ENCODE measurements at regions not wholly inside any gene's neighbourhood (a gene's known extent, or its start where the extent isn't known, plus 50 kb on each side); places are given as distances from the start of the nearest gene placed in this dataset.

DNA sequence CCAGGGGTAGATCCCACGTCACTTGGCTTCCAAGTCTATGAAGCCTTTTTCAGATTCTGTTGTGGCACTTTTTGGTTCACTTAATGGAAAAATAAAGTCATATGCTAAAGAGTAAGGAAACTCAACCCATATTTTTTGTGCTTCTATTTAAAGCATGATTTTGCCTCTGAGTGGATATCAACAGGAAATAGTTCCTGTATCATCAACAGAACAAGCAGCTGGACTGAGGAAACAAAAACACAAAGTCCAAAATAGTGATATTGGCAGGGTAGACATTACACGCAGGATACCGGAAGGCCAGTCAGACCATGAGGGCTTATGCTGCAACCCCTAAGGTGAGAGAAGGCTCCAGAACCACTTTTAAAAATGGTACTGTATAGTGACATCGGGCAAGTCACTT, 248.3 kb upstream of the ANO5 start:
- WGBS, 2 donors (ENCODE audit: low coverage in 1 of 2), result 63 to 71% methylated on average over 2 to 4 of the region's 4 CpGs
- Histone ChIP-seq H3K27ac (no peak overlapping the region), H3K36me3 (no peaks in the 10 kb centered on the region), H3K27me3 (no peaks in the 10 kb centered on the region), H3K4me1 (no peaks in the 10 kb centered on the region), H3K9me3 (no peaks in the 10 kb centered on the region), H3K4me3 (no peak overlapping the region)
- TF ChIP-seq, protein P1, sequence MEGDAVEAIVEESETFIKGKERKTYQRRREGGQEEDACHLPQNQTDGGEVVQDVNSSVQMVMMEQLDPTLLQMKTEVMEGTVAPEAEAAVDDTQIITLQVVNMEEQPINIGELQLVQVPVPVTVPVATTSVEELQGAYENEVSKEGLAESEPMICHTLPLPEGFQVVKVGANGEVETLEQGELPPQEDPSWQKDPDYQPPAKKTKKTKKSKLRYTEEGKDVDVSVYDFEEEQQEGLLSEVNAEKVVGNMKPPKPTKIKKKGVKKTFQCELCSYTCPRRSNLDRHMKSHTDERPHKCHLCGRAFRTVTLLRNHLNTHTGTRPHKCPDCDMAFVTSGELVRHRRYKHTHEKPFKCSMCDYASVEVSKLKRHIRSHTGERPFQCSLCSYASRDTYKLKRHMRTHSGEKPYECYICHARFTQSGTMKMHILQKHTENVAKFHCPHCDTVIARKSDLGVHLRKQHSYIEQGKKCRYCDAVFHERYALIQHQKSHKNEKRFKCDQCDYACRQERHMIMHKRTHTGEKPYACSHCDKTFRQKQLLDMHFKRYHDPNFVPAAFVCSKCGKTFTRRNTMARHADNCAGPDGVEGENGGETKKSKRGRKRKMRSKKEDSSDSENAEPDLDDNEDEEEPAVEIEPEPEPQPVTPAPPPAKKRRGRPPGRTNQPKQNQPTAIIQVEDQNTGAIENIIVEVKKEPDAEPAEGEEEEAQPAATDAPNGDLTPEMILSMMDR (IDR thresholded peaks at IDR 0.05), result no peak
- TF ChIP-seq EP300 (IDR thresholded peaks at IDR 0.05) (no peak), POLR2AphosphoS5 (IDR thresholded peaks at IDR 0.05) (no peak), POLR2A (IDR thresholded peaks at IDR 0.05) (no peak)
- no peak for ATAC-seq

DNA sequence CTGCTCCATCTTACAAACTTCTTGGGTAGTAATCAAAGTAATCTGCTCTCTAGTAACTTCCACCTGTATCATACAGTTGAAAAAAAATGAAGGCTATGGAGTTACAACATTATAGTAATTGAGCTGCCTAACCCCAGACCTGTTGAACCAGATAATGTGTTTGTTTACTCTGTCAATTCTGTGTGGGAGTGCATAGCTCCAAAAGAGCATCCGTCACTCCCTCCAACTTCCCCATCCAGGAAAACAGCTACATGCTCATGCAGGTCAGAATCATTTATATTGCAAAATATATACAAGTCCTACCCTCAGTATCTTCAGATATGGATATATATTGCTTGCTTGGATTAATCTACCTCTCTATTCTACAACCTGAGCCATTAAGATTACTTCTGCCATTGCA, 244.0 kb upstream of the ANO5 start:
- no peak overlapping the region for H3K4me3 ChIP-seq
- no peak overlapping the region for H3K27ac ChIP-seq
- 93% methylated on average over 1 of the region's 1 CpG; no CpG with 5 or more reads in 1 of the 2 donors for WGBS, 2 donors (ENCODE audit: low coverage in 1 of 2)
- no peaks in the 10 kb centered on the region for H3K36me3 ChIP-seq
- no peaks in the 10 kb centered on the region for H3K27me3 ChIP-seq
- TF ChIP-seq, protein P1 (IDR thresholded peaks at IDR 0.05), result no peak
- TF ChIP-seq POLR2A (IDR thresholded peaks at IDR 0.05), result no peak
- no peak for TF ChIP-seq EP300 (IDR thresholded peaks at IDR 0.05)
- TF ChIP-seq POLR2AphosphoS5 (IDR thresholded peaks at IDR 0.05), result no peak
- no peaks in the 10 kb centered on the region for H3K9me3 ChIP-seq
- ATAC-seq, result no peak
- no peaks in the 10 kb centered on the region for H3K4me1 ChIP-seq

DNA sequence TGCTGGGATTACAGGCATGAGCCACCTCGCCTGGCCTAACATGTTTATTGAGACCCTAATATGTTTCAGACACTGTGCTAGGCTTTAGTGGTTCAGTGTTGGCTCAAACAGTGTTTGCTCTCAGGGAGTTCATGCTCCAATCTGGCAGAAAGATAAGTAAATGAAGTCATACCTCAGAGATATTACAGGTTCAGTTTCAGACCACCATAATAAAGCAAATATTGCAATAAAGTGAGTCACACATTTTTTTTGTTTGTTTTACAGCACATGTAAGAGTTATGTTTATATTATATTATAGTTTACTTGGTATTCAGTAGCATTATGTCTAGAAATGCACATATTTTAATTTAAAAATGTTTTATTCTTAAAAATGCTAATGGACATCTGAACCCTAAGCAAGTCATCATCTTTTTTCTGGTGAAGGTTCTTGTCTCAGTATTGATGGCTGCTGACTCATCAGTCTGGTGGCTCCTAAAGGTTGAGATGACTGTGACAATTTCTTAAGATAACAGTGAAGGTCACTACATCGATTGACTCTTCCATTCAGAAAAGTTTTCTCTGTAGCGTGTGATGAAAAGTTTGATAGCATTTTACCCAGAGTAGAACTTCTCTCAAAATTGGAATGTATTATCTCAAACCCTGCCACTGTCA, 243.0 kb upstream of the ANO5 start:
- no peak overlapping the region for H3K27ac ChIP-seq
- H3K4me1 ChIP-seq, result no peaks in the 10 kb centered on the region
- H3K9me3 ChIP-seq, result no peaks in the 10 kb centered on the region
- no peak for TF ChIP-seq EP300 (IDR thresholded peaks at IDR 0.05)
- no peak for TF ChIP-seq POLR2A (IDR thresholded peaks at IDR 0.05)
- TF ChIP-seq, protein P1 (IDR thresholded peaks at IDR 0.05), result no peak
- no peak for TF ChIP-seq POLR2AphosphoS5 (IDR thresholded peaks at IDR 0.05)
- 78 to 87% methylated on average over 3 of the region's 3 CpGs for WGBS, 2 donors (ENCODE audit: low coverage in 1 of 2)
- H3K4me3 ChIP-seq, result no peak overlapping the region
- H3K27me3 ChIP-seq, result no peaks in the 10 kb centered on the region
- no peaks in the 10 kb centered on the region for H3K36me3 ChIP-seq
- no peak for ATAC-seq

DNA sequence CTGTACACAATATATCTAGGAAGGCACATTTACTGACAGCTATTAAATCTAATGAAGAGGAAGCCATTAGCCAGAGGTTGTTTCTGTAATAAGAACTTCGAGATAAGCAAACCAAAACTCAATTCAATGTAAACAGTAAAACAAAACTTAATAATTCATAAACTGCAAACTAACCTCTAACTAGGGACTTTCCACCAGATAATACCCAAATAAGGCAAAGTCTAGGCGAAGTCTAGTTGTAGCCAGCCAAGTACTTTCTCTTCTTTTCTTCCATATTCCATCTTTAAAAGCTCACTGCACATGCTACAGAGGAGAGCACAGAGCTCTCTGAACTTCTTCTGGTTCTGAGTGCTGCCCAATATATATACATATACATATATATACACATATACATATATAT, 229.9 kb upstream of the ANO5 start:
- Histone ChIP-seq H3K4me1 (no peaks in the 10 kb centered on the region), H3K9me3 (no peaks in the 10 kb centered on the region), H3K27me3 (no peaks in the 10 kb centered on the region), H3K27ac (no peak overlapping the region), H3K36me3 (no peaks in the 10 kb centered on the region), H3K4me3 (no peak overlapping the region)
- no peak for ATAC-seq
- 46 to 50% methylated on average over 2 of the region's 2 CpGs for WGBS, 2 donors (ENCODE audit: low coverage in 1 of 2)
- TF ChIP-seq EP300 (IDR thresholded peaks at IDR 0.05), result no peak
- TF ChIP-seq POLR2AphosphoS5 (IDR thresholded peaks at IDR 0.05), result no peak
- no peak for TF ChIP-seq POLR2A (IDR thresholded peaks at IDR 0.05)
- TF ChIP-seq, protein P1 (IDR thresholded peaks at IDR 0.05), result no peak

DNA sequence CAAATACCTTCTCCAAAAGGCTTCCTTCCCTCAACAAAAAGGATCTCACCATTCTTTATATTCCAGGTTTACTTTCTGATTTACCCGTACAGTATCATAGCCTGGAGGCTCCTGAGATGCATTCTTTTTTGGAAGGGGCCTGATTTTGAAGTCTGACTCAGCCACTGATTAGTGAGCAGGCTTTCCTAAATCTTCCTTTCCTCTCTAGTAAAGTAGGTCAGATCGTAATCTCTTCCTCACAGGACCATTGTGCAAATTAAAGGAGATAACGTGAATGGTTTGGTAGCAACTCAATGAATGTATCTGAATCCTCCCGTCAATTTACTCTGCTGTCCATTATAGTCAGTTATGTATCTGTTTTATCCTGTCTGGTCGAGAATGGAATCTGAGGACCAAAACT, 227.7 kb upstream of the ANO5 start:
- H3K4me3 ChIP-seq, result no peak overlapping the region
- no peaks in the 10 kb centered on the region for H3K9me3 ChIP-seq
- no peaks in the 10 kb centered on the region for H3K36me3 ChIP-seq
- 44 to 64% methylated on average over 4 to 5 of the region's 5 CpGs for WGBS, 2 donors (ENCODE audit: low coverage in 1 of 2)
- TF ChIP-seq EP300 (IDR thresholded peaks at IDR 0.05) (no peak), POLR2A (IDR thresholded peaks at IDR 0.05) (no peak), POLR2AphosphoS5 (IDR thresholded peaks at IDR 0.05) (no peak)
- TF ChIP-seq, protein P1 (IDR thresholded peaks at IDR 0.05), result no peak
- H3K27me3 ChIP-seq, result no peaks in the 10 kb centered on the region
- H3K27ac ChIP-seq, result no peak overlapping the region
- no peak for ATAC-seq
- H3K4me1 ChIP-seq, result no peaks in the 10 kb centered on the region
